Heart left ventricle (tissue), 16 donors: ENCODE measurements at regions not wholly inside any gene's neighbourhood (a gene's known extent, or its start where the extent isn't known, plus 50 kb on each side); places are given as distances from the start of the nearest gene placed in this dataset.
"Not testable (repeated sequence)": the region's sequence is repeated elsewhere in the genome, so short reads cannot be mapped to it uniquely, and the experiment has no call there.

ENCODE experiments used
- ATAC-seq, 4 donors: fragments of 200-7000 bp; cut with Tn5 transposase; one replicate each; pipeline ENCODE4 v1.9.1; 2020 to 2022; ENCODE audit warnings: moderate library complexity in 4 of 4, mild to moderate bottlenecking in 3 of 4, moderate number of reproducible peaks in 1 of 4
- DNase-seq, 5 donors: peaks; one replicate each; pipeline ENCODE4 v3.0.0-alpha.2; 2020
- H3K27ac ChIP-seq, 12 donors: fragments of 200-600 bp; sonication (generic) in 4 of 12; one replicate each; pipeline versions ENCODE4 v1.5.0 to v1.8.0; 2016 to 2022; ENCODE audit warnings: mild to moderate bottlenecking in 2 of 12
- H3K27me3 ChIP-seq, 9 donors: fragments of 200-600 bp; sonication (generic) in 2 of 9; one replicate each; pipeline versions ENCODE4 v1.5.1 to v1.8.0; 2016 to 2022; ENCODE audit warnings: mild to moderate bottlenecking in 3 of 9
- H3K36me3 ChIP-seq, 9 donors: fragments of 200-600 bp; sonication (generic) in 2 of 9; one replicate each; pipeline versions ENCODE4 v1.5.0 to v1.8.0; 2018 to 2022; ENCODE audit warnings: mild to moderate bottlenecking in 2 of 9
- H3K4me1 ChIP-seq, 12 donors: fragments of 200-600 bp; sonication (generic) in 4 of 12; one replicate each; pipeline versions ENCODE4 v1.5.0 to v1.8.0; 2016 to 2022; ENCODE audit warnings: mild to moderate bottlenecking in 3 of 12
- H3K4me3 ChIP-seq, 12 donors: fragments of 200-600 bp; sonication (generic) in 4 of 12; one replicate each; pipeline versions ENCODE4 v1.5.0 to v1.8.0; 2017 to 2022; ENCODE audit warnings: mild to moderate bottlenecking in 9 of 12, moderate library complexity in 4 of 12
- H3K9me3 ChIP-seq, 12 donors: fragments of 200-600 bp; sonication (generic) in 4 of 12; one replicate each; pipeline versions ENCODE4 v1.5.0 to v1.8.0; 2016 to 2022; ENCODE audit warnings: mild to moderate bottlenecking in 1 of 12
- CTCF ChIP-seq, 12 donors: fragments of 200-600 bp; sonication (generic) in 4 of 12; IDR thresholded peaks; one replicate each; pipeline versions ENCODE4 v1.5.0 to v1.8.0; 2018 to 2022; ENCODE audit warnings: antibody characterized with exemption in 12 of 12, mild to moderate bottlenecking in 5 of 12
- POLR2A ChIP-seq, 2 donors: fragments of 450-650 bp; IDR thresholded peaks; one replicate each; pipeline ENCODE4 v1.6.1; 2017; ENCODE audit warnings: antibody characterized with exemption in 2 of 2, mild to moderate bottlenecking in 2 of 2, moderate library complexity in 2 of 2
- WGBS, 4 donors: extraction: QIAGEN DNeasy Blood & Tissue Kit in 2 of 4; methylation state at CpG; one replicate each; pipeline versions ENCODE4 v1.1.5 to v1.1.7; 2013 to 2018; 5-methylcytosine and 5-hydroxymethylcytosine counted together
- intact Hi-C, 10 donors: fragments of 100-400 bp; cut with DNase I; formaldehyde crosslinking; loops; one replicate each; pipeline versions ENCODE4 v1.11.1 to v1.14.2; 2022
- donor health status: ischemic (EF 13 %, LVEDD 7.1; RV severe dilation, severe dysfunction).
- donor health status: healthy with polysubstance abuse.
- donor health status: DM: no; HTN: yes; CAD: no.
- donor health status: DM: no; HTN: no; CAD: no.
- donor health status: ischemic (EF 25% LVEDD 6.9; RV normal size, moderate dysfunction).
- donor health status: ischemic (EF 25% LVEDD 5.7; RV mildly dilated, moderate dysfunction).
- donor health status: healthy.
- donor health status: DM: yes; HTN: yes; CAD: no.
- donor health status: ischemic (EF 35%, LVEDD 5.7; RV mildly dilated, moderate dysfunction).
- donor health status: nonischemic (EF 11% LVEDD 7.7; RV severe dilation, severe dysfunction).
- donor health status: DM: yes; HTN: yes; CAD: no.
- donor health status: PGD.
- donor health status: ischemic (EF 29% LVEDD 5.4; RV normal size, mild dysfunction).
- donor health status: nonischemic (EF 23%, LVEDD 6.1; RV moderate dilation, normal function).

- H3K4me1 ChIP-seq, result peaks cover 0 to 61% (median 36%) of the 10 kb centered on the region in 12 donors
- TF ChIP-seq POLR2A (IDR thresholded peaks at IDR 0.05) (no peak), CTCF (IDR thresholded peaks at IDR 0.05) (no peak)
- H3K4me3 ChIP-seq, result no peak overlapping the region
- H3K9me3 ChIP-seq, result no peaks in the 10 kb centered on the region
- ATAC-seq (peak in 3 of 4 donors; percentile 14 to 37 (median 35)), DNase-seq (peak in 1 of 5 donors; percentile 38)
- intact Hi-C loops, result loop anchor here in 3 of 10 donors (5.0 to 10.0 kb wide), 3 partner anchors 49 to 314 kb away; no protein-coding TSS in a partner anchor
- peak overlapping the region; percentile 3 to 92 (median 68) for H3K27ac ChIP-seq
- H3K27me3 ChIP-seq, result no peaks in the 10 kb centered on the region
- WGBS, 4 donors, result 74 to 83% (median 76%) methylated on average over 15 of the region's 15 CpGs
- H3K36me3 ChIP-seq, result no peaks in the 10 kb centered on the region
These were observed 131.0 kb upstream of the NCOR2 start for GRCh38 chr12:124698211-124698997.

DNA sequence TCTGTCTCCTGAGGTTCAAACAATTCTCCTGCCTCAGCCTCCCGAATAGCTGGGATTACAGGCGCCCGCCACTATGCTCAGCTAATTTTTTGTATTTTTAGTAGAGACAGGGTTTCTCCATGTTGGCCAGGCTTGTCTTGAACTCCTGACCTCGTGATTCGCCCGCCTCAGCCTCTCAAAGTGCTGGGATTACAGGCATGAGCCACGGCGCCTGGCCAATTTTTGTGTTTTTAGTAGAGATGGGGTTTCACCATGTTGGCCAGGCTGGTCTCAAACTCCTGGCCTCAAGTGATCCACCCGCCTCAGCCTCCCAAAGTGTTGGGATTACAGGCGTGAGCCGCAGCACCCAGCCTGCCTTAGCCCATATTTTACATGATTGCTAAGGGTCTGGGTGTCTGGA is 130.3 kb upstream of the NCOR2 start:
- ATAC-seq, result peak in 1 of 4 donors; percentile 4
- peak overlapping the region in 9 of 12 donors; percentile 47 to 92 (median 69) for H3K27ac ChIP-seq
- WGBS, 4 donors, result 73 to 82% (median 80%) methylated on average over 11 of the region's 11 CpGs
- not testable (repeated sequence) for H3K27me3 ChIP-seq, H3K9me3 ChIP-seq, H3K36me3 ChIP-seq, H3K4me3 ChIP-seq
- DNase-seq, result peak in 1 of 5 donors; percentile 63
- peaks cover 0 to 61% (median 36%) of the 10 kb centered on the region in 12 donors for H3K4me1 ChIP-seq
- intact Hi-C loops, result loop anchor here in 3 of 10 donors (5.0 to 10.0 kb wide), 3 partner anchors 50 to 313 kb away; no protein-coding TSS in a partner anchor

DNA sequence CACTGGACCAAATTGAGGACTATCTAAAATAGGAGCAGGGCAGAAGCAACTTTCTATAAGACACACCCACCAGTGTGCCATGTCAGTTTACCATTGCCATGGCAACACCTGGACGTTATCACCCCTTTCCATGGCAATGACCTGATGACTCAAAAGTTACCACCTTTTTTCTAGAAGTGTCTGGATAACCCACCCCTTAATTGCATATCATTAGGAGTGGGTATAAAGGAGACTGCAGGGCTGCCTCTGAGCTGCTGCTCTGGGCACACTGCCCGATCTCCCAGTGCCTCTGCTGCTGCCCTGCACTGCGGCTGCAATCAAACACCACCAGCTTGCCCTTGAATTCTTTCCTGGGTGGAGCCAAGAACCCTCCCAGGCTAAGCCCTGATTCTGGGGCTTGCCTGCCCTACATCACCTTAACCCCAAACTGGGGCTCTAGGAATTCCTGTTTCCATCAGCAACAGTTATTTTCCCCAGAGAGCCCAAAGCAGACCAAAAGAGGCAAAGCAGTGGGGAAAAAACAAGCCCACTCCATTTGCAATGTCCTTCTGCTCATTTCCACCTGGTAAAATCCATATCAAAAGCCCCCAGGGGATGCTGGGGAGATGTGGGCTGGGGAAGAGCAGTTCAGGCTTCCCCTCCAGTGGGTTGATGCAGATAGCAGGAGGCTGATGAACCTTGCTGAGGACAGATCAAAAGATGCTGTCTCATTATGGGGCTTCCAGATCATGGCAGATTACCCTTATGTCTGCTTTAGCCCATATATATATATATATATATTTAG is 129.5 kb upstream of the NCOR2 start:
- H3K27ac ChIP-seq, result peak overlapping the region in 9 of 12 donors; percentile 11 to 92 (median 75)
- DNase-seq (peak in 1 of 5 donors; percentile 29), ATAC-seq (no peak)
- WGBS, 4 donors, result 64 to 78% (median 69%) methylated on average over 3 of the region's 3 CpGs
- H3K4me3 ChIP-seq, result no peak overlapping the region
- no peaks in the 10 kb centered on the region for H3K27me3 ChIP-seq
- no peaks in the 10 kb centered on the region for H3K36me3 ChIP-seq
- intact Hi-C loops, result loop anchor here in 3 of 10 donors (5.0 to 10.0 kb wide), 3 partner anchors 50 to 312 kb away; no protein-coding TSS in a partner anchor
- peaks cover 0 to 61% (median 36%) of the 10 kb centered on the region in 12 donors for H3K4me1 ChIP-seq
- TF ChIP-seq CTCF (IDR thresholded peaks at IDR 0.05) (no peak), POLR2A (IDR thresholded peaks at IDR 0.05) (no peak)
- H3K9me3 ChIP-seq, result peaks cover 0 to 15% (median 9%) of the 10 kb centered on the region in 12 donors

- ATAC-seq (peak; percentile 11 to 43 (median 32)), DNase-seq (peak in 2 of 5 donors; percentile 62 to 72)
- TF ChIP-seq CTCF (IDR thresholded peaks at IDR 0.05) (no peak), POLR2A (IDR thresholded peaks at IDR 0.05) (no peak)
- Histone ChIP-seq H3K4me1 (peaks cover 0 to 51% (median 29%) of the 10 kb centered on the region in 12 donors), H3K9me3 (peaks cover 0 to 20% (median 12%) of the 10 kb centered on the region in 12 donors), H3K4me3 (no peak overlapping the region), H3K27ac (peak overlapping the region in 8 of 12 donors; percentile 61 to 89 (median 74)), H3K36me3 (no peaks in the 10 kb centered on the region), H3K27me3 (no peaks in the 10 kb centered on the region)
- WGBS, 4 donors, result 34 to 66% (median 50%) methylated on average over 5 of the region's 5 CpGs
- intact Hi-C loops, result loop anchor here in 3 of 10 donors (5.0 to 10.0 kb wide), 3 partner anchors 51 to 311 kb away; no protein-coding TSS in a partner anchor
These were observed 128.4 kb upstream of the NCOR2 start for GRCh38 chr12:124695861-124696260.
